Stimulated activated CD8-positive, alpha-beta memory T cell treated with anti-CD3 and anti-CD28 coated beads, Interleukin-7, amount 100 ng/mL, for 4 hours (primary cell): ENCODE measurements at regions not wholly inside any gene's neighbourhood (a gene's known extent, or its start where the extent isn't known, plus 50 kb on each side); places are given as distances from the start of the nearest gene placed in this dataset.
"Not testable (repeated sequence)": the region's sequence is repeated elsewhere in the genome, so short reads cannot be mapped to it uniquely, and the experiment has no call there.

Experiments used
- DNase-seq, 2 donors: peaks; one replicate each; pipeline ENCODE4 v3.0.0-alpha.2; 2020; ENCODE audit warnings: low read depth in 2 of 2

DNA sequence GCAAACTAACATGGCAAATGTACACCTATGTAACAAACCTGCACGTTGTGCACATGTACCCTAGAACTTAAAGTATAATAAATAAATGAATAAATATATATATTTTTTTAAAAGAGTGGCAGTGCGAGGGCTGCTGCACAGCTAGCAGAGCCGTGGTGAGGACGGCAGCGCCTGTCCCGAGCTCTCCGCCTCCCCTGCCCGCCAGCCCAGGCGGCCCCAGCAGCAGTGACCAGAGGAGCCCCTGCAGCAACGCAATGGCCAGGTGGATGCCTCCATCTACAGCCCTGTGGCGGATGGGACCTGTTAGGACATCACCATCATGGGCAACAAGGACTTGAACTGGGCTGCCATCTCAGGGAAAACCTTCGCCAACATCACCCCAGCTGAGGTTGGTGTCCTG lies 351.9 kb downstream of the FAM72C start:
- DNase-seq = no peak

DNA sequence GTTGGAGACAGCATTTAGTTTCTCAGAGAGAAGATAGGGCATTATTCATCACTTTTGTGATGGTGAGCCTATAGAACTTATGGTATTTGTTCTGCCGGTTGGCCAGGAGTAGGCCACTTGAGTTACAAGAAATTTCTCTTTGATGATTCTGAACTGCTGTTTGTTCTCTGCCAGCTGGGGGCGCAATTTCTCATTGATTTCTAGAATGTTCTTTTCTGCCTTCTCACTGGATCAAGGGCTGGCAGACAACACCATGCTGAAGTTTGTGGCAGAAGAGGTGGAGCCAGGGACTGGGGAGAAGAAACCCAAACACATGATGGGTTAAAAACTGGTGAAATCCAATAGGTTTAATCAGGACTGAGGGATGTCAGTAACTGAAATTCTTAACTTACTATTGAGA lies 360.6 kb downstream of the FAM72C start:
- DNase-seq = no peak

DNA sequence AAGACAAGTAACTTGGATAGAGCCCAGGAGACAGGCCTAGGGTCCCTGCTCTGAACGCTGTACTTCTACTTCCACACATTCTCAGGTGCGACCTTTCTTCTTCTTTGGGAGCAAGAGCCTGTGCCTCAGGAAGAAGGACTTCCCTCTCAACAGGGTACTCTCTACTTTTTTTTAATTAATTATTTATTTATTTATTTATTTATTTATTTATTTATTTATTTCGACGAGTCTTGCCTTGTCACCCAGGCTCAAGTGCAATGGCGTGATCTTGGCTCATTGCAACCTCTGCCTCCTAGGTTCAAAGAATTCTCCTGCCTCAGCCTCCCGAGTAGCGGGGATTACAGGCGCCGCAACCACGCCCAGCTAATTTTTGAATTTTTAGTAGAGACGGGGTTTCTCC lies 361.6 kb downstream of the FAM72C start:
- no peak for DNase-seq

DNA sequence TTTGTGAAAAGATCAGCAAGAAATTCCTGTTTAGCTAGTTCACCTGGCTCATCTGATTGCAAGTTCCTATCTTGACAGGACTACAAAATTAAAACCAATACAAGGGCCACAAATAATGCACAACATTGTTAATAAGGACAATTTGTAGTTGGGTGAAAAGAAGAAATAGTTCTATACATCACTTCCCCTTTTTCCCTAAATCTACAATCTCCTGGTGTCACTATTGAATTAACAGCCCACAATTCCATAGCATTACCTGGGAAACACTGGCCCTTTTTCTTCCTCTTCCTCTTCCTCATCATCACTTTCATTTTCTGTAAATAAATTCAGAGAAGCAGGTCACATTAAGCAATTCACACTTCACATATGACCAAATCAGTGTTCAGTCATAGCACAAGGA lies 366.9 kb downstream of the FAM72C start:
- no peak for DNase-seq

DNA sequence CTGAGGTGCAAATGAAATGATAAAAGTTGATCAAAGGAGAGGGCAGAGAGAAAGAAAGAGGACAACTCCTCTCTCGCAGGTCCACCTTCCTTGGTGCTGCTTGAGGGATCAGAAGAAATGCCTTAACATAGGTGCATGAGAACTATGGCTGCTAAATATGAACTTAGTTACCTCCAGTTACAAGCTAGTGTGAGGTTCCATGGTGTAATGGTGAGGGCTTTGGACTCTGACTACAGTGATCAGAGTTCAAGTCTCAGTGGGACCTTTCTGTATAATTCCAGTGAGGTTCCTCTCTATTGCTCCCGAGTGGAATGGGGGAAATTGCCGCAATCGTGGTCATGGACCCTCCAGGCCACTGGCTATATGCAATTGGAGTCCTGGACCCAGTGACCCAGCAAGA lies 387.3 kb downstream of the FAM72C start:
- no peak for DNase-seq

DNA sequence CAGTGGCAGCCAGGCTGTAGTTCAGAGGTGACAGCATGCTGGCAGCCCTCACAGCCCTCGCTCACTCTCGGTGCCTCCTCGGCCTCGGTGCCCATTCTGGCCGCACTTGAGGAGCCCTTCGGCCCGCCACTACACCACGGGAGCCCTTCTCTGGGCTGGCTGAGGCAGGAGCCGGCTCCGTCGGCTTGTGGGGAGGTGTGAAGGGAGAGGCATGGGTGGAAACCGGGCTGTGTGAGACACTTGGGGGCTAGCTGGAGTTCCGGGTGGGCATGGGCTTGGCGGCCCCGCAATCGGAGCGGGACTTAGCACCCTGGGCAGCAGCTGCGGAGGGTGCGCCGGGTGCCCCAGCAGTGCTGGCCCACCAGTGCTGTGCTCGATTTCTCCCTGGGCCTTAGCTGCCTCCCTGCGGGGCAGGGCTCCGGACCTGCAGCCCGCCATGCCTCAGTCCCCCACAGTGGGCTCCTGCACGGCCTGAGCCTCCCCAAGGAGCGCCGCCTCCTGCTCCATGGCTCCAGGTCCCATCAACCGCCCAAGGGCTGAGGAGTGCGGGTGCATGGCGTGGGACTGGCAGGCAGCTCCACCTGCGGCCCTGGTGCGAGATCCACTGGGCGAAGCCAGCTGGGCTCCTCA lies 396.8 kb downstream of the FAM72C start:
- DNase-seq = no peak

DNA sequence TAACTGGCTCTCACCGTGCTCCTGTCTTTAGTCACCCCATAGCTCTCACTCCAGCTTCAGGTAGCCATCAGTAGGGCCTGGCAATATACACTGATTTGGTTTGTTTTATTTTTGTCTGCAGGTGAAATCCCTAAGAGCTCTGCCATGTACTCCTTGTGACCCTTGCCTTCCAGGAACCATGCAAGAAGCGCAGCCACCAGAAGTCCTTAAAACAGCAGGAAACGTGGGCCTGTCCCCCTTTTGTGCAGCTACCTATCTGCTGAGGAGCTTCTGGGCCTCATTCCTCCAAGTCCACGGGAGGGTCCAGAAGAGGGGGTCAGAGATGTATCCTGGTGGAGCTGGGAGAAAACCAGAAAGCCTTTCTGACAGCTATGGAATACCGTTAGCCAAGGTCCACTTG lies 399.1 kb downstream of the FAM72C start:
- not testable (repeated sequence) for DNase-seq

DNA sequence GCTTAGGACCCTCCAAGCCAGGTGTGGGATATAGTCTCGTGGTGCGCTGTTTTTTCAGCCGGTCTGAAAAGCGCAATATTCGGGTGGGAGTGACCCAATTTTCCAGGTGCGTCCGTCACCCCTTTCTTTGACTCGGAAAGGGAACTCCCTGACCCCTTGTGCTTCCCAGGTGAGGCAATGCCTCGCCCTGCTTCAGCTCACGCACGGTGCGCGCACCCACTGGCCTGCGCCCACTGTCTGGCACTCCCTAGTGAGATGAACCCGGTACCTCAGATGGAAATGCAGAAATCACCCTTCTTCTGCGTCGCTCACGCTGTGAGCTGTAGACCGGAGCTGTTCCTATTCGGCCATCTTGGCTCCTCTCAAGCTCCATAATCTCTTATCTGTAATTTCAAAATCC lies 408.0 kb downstream of the FAM72C start:
- not testable (repeated sequence) for DNase-seq

DNA sequence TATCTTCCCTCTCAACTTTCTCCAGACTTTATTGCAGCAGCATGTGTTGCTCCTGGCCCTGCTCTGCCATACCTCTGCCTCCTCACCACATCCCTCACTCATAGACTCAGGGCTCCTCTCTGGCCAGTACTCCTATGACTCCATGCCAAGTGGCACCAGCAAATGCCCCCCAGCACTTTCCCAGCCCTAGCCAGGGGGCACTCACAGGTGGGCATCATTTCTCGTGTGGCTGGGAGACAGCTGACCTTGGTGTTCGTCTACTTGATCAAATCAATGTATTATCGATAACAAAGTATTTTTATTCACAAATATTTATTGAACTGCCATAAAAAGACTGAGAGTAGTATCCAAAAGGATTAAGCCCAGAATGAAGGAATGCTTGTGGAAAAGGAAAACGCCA lies 418.2 kb downstream of the FAM72C start:
- no peak for DNase-seq

DNA sequence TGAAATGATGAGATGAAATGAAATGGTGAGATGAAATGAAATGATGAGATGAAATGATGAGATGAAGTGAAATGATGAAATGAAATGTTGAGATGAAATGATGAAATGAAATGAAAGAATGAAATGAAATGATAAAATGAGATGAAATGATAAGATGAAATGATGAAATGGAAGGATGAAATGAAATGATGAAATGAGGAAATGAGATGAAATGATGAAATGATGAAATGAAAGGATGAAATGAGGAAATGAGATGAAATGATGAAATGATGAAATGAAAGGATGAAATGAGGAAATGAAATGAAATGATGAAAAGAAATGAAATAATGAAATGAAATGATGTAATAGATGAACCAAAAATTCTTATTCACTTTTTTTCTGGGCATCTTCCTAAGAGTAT lies 467.1 kb downstream of the FAM72C start:
- not testable (repeated sequence) for DNase-seq

DNA sequence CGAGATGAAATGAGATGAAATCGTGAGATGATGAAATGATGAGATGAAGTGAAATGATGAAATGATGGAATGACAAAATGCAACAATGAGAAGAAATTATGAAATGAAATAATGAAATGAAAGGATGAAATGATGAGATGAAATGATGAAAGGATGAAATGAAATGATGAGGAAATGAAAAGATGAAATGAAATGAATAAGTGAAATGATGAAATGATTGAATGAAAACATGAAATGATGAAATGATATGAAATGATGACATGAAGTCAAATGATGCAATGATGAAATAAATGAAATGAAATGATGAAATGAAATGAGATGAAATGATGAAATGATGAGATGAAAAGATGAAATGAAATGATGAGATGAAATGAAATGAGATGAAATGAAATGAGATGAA lies 467.7 kb downstream of the FAM72C start:
- not testable (repeated sequence) for DNase-seq

DNA sequence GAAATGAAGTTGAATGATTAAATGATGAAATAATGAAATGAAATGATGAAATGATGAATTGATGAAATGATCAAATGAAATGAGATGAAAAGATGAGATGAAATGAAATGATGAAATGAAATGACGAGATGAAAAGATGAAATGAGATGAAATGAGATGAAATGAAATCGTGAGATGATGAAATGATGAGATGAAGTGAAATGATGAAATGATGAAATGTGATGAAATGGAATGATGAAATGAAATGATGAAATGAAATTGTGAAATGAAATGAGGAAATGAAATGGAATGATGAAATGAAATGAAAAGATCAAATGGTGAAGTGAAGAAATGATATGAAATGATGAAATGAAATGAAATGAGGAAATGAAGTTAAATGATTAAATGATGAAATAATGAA lies 468.7 kb downstream of the FAM72C start:
- DNase-seq = not testable (repeated sequence)

DNA sequence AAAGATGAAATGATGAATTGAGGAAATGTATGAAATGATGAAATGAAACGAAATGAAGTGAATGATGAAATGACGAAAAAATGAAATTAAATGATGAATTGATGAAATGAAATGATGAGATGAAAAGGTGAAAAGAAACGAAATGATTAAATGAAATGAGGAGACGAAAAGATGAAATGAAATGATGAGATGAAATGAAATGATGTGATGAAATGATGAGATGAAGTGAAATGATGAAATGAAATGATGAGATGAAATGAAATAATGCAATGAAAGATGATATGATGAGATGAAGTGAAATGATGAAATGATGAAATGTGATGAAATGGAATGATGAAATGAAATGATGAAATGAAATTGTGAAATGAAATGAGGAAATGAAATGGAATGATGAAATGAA lies 469.7 kb downstream of the FAM72C start:
- DNase-seq = not testable (repeated sequence)

DNA sequence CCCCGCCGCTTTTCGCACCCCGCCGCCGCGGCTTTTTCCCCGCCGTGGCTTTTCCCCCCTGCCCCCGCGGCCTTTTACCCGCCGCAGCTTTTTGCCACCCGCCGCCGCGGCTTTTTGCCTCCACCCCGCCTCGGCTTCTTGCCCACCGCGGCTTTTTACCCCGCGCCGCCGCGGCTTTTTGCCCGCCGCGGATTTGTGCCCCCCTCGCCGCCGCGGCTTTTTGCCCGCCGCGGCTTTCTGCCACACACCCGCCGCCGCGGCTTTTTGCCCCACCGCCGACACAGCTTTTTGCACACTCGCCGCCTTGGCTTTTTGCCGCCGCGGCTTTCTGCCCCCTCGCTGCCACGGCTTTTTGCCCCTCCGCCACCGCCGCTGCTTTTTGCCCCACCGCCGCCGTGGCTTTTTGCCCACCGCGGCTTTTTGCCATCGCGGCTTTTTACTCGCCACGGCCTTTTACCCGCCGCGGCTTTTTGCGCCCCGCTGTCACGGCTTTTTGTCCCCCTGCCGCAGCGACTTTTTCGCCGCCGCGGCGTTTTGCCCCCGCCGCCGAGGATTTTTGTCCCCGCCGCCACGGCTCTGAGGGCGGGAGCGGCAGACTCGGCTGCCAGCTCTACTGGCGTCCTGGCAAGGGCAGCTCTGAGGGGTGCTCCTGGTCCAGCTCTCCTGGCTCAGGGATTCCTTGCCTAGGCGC lies 473.6 kb downstream of the FAM72C start:
- not testable (repeated sequence) for DNase-seq

DNA sequence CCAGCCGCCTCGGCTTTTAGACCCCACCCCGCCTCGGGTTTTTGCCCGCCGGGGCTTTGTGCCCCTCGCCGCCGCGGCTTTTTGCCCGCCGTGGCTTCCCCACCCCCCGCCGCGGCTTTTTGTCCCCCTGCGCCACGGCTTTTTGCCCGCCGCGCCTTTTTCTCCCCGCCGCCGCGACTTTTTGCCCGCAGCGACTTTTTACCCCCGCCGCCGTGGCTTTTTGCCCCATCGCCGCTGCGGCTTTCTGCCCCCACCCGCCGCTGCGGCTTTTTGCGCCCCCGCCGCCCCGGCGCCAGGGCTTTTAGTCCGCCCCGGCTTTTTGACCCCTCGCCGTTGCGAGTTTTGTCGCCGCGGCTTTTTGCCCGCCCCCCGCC lies 474.4 kb downstream of the FAM72C start:
- DNase-seq = no peak

DNA sequence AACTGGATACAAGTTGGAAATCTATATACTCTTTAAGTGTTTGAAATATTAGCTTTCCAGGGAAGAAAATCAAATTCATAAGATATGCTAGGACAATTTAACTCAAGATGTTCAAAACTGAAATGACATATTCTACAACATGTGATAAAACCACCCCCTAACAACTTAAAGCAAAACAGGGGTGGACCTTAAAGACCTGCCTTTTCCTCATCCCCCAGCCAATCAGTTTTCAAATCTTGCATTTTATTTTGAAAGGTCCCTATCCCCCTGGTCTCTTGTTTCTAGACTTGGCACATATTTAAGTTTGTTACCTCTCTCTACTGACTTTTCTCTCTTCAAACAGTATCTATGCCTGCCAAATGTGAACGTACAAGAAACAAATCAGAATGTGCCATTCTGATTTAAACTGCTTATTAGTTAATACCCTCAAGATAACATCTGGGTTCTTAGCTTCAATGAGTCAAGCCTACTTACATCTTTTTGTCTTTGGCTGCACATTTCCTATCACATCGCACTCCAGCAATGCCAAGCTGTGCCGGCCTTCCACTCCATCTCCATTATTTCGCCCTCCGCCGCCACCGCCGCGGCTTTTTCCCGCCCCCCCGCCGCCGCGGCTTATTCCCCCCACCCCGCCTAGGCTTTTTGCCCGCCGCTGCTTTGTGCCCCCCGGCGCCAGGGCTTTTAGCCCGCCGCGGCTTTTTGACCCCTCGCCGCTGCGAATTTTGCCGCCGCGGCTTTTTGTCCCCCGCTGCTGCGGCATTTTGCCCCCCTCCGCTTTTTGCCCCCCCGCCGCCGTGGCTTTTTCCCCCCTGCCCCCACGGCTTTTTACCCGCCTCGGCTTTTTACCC lies 475.0 kb downstream of the FAM72C start:
- not testable (repeated sequence) for DNase-seq
